Peyer's patch (tissue), 4 donors: ENCODE measurements at regions not wholly inside any gene's neighbourhood (a gene's known extent, or its start where the extent isn't known, plus 50 kb on each side); places are given as distances from the start of the nearest gene placed in this dataset.

Experiments
- CTCF ChIP-seq, 6 experiments: fragments of 450-650 bp in 4 of 6; fragments of 200-600 bp in 2 of 6; sonication (generic) in 1 of 6; IDR thresholded peaks; one replicate each; pipeline ENCODE4 v1.5.1; 2017 to 2019; ENCODE audit warnings: antibody characterized with exemption in 6 of 6, mild to moderate bottlenecking in 3 of 6, moderate library complexity in 1 of 6
- POLR2A ChIP-seq, 2 donors: fragments of 450-650 bp; IDR thresholded peaks; one replicate each; pipeline ENCODE4 v1.5.1; 2017; ENCODE audit warnings: antibody characterized with exemption in 2 of 2, mild to moderate bottlenecking in 2 of 2, moderate library complexity in 2 of 2

DNA sequence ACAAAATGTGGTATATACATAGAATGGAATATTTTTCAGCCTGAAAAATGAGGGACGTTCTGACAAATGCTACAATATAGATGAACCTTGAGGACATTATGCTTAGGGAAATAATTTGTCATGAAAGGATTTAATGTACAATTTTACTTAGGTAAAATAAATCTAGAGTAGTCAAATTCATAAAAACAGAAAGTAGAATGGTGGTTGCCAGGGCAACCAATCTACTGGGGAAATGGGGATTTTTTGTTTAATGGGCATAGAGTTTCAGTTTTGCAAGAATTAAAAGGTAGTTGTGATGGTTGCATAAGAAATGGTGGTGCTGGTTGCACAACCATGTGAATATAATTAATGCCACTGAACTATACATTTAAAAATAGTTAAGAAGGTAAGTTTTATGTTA, 296.0 kb upstream of the SP4 start:
- TF ChIP-seq CTCF (IDR thresholded peaks at IDR 0.05) (no peak), POLR2A (IDR thresholded peaks at IDR 0.05) (no peak)
